ENCODE measurements at regions not wholly inside any gene's neighbourhood (a gene's known extent, or its start where the extent isn't known, plus 50 kb on each side); places are given as distances from the start of the nearest gene placed in this dataset.

DNA sequence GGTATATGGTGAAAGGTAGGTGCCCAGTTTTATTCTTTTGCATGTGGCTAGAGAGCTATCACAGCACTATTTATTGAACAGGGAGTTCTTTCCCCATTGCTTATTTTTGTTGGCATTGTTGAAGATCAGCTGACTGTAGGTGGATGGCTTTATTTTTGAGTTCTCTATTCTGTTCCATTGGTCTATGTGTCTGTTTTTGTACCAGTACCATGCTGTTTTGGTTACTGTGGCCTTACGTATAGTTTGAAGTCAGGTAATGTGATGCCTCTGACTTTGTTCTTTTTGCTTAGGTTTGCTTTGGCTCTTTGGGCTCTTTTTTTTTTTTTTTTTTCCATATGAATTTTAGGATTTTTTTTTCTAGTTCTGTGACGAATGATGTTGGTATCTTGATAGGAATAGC is 139.2 kb upstream of the CTNNB1 start:
- no peak for TF ChIP-seq EZH2phosphoT487 (IDR thresholded peaks at IDR 0.05; ENCODE audit: insufficient read depth, low read depth)
- no peak for TF ChIP-seq EZH2 (IDR thresholded peaks at IDR 0.05; ENCODE audit: insufficient read depth, poor library complexity, severe bottlenecking)
